NCI-H187 treated with DMSO at 0.1 percent for 48 hours (cell line): ENCODE measurements at regions not wholly inside any gene's neighbourhood (a gene's known extent, or its start where the extent isn't known, plus 50 kb on each side); places are given as distances from the start of the nearest gene placed in this dataset.

Experiments used
- DNase-seq: peaks from one replicate; lab custom pipeline; 2025; lab: John Stamatoyannopoulos, UW

- DNase-seq: no peak
Observed at GRCh38 chr10:10365676-10366075, 652.0 kb upstream of the CELF2 start.

GRCh38 chr10:10366836-10367235 is 650.8 kb upstream of the CELF2 start:
- no peak for DNase-seq

DNA sequence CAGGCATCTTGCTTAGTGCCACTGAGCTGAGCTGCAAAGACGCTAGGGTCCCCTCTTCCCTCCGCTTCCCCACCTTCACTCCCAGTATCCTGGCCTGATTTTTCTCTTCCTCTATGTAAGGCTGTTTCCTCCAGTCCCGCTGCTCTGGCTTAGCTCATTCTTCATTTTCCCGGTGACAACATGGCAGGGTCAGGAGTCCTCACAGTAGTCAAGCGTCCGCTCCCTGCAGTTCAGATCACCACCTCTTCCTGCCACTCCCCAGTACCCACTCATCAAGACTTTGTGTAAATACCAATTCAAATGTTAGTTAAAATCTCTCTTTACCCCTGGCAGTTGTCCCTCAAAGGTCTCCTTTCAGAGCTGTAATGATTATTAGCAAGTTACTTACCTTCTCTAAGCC is 650.4 kb upstream of the CELF2 start:
- no peak for DNase-seq

GRCh38 chr10:10368951-10369576 is 648.6 kb upstream of the CELF2 start:
- no peak for DNase-seq

GRCh38 chr10:10385831-10386230 is 631.8 kb upstream of the CELF2 start:
- no peak for DNase-seq

DNA sequence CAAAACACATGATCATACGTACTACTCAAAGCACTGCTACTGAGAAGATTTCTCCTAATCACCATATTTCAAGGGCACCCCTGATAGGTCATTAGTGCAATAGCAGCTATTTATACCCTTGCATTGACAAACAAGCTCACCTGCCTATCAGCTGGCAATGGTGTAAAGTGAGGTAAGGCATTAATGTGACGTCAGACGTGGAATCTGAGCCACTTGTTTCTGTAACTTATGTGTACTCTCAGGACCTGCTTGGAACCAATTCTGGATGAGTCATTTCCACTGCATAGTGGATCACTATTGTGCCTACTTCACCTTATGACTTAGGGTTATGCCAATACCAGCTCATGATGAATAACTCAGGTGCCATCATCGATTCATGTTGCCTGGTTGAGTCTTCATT is 628.5 kb upstream of the CELF2 start:
- DNase-seq: no peak

GRCh38 chr10:10392511-10392910 is 625.2 kb upstream of the CELF2 start:
- no peak for DNase-seq

- no peak for DNase-seq
Observed at GRCh38 chr10:10394933-10395658, 622.6 kb upstream of the CELF2 start.

- no peak for DNase-seq
Observed at GRCh38 chr10:10396601-10397000, 621.1 kb upstream of the CELF2 start.

DNA sequence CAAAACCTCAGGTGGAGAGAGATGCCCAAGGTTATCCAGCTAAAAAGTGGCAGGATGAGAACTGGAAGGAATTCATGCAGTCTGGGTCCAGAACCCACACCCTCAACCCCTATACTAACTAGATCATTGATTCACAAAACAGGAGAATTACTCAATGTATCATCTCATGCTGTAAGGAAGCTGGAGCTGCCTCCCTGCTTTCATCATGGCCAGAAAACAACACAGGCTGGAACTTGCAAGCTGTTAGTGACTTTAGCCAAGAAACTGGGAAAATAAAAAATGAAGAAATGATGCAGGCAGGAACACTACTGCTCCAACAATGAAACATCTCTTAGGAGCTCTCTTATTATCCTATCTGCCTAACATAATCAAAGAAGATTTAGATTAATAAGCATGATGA is 619.8 kb upstream of the CELF2 start:
- no peak for DNase-seq

- DNase-seq: no peak
Observed at GRCh38 chr10:10403762-10404161, 613.9 kb upstream of the CELF2 start.

GRCh38 chr10:10417671-10418070 is 600.0 kb upstream of the CELF2 start:
- DNase-seq: no peak

DNA sequence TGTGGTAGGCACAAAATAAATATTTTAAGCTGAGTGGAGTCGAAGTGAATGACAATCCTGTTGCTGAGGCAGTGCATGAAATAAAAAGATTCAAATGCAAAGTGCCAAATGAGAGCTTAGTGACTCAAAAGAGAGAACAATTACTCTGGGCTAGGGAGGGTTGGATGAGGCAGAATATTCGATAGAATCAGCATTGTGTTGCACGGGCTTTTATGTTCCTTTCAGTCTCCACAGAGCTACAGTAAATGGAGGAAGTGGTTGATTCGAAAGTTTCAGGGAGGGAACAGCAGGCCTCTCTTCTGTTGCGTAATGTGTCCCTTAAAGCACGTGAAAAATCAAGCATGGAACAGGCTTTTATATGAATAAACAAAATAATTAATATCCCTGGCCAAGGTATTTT is 599.3 kb upstream of the CELF2 start:
- DNase-seq: no peak

DNA sequence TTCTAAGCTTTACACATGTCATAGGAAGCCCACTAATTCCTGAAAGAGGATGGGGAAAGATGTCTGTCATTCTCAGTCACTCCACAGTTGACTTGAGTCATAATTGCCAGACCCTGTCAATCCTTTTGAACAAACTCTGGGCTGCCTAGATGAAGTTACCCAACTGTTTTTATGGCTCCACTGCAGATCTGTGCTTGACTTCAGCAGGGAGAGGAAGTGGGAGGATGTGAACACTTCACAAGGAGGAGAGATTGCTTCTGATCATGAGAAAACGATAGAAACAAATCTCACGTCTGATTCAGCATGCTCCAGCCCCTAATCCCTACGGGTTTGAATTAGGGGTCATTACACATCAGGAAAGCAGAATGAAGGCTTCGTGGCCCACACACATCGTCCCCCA is 596.6 kb upstream of the CELF2 start:
- no peak for DNase-seq

GRCh38 chr10:10431422-10432066 is 586.1 kb upstream of the CELF2 start:
- no peak for DNase-seq

- DNase-seq: no peak
Observed at GRCh38 chr10:10432296-10433035, 585.2 kb upstream of the CELF2 start.

DNA sequence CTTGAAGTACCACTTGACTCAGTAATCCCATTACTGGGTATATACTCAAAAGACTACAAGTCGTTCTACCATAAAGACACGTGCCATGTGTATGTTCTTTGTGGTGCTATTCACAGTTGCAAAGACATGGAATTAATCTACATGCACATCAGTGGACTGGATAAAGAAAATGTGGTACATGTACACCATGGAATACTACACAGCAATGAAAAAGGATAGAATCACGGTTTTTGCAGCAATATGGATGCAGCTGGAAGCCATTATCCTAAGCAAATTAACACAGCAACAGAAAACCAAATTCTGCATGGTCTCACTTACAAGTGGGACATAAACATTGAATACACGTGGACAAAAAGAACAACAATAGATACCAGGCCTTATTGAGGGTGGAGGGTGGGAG is 583.4 kb upstream of the CELF2 start:
- DNase-seq: no peak

DNA sequence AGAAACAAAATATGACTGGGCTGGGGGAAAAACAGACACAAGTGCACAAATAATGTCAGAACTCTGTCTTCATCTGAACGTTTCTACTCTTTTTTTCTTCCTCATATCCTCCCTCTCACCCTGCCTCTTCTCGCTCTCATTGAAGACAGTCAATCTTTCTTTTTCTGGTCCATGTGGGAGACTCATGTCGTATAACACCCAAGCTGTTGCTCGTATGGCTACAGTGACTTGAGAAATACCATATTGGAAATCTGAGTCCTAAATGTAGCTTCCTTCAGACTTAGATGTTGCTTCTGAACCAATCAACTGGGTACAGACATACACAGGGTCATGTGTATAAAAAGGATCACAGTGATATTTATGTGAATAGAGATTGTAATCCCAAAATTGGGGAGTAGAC is 579.8 kb upstream of the CELF2 start:
- DNase-seq: no peak

DNA sequence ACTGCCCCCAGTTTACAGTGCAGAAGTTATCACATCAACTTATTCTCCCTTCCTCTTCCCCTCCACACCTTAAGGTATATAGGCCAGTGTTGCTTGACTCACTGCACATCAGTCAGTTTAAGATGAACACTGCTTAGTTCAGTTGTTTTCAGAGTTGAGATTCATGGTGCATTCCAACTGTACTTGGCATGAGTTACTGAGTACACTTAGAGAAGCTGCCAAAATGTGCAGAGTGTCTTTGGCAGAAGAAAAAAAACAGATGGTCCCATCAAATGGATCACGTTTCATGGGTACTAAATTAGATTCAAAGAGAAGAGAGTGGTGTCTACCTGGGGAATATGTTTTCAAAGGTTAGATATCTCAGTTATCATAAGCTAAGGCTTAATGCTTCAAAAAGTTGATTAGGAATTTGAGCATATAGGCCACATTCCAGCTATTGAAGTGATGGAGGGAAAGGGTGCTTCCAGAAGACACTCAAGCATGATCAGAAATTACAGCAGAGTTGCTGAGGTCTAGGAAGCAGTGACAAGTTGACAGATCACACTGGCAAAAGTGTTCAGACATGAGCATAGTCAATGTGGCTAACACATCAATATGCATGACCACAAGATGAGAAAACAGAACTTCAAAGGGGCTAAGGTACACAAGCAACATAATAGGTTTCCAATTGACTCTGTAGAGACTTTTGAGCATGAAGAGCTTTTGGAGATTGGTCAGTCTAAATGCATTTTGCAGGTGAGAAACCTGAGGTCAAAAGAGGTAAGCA is 579.2 kb upstream of the CELF2 start:
- DNase-seq: no peak

DNA sequence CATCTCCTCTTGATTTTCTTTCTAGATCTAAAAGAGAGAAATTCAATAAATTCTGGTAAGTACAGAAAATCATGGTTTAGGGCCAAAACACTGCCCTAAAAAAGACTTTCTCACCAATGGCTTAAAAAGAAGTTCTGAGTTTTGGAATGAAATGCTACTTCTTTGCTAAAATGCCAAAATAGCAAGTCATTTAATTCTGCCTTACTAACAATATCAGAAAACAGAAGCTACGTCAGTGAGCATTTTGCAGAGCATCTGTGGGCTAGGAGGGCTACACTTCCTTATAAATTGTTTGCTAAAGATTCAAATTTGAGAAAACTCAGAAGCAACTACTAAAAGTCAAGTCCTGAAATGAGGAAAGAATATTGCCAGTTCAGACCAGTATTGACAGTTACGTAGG is 560.8 kb upstream of the CELF2 start:
- DNase-seq: no peak

DNA sequence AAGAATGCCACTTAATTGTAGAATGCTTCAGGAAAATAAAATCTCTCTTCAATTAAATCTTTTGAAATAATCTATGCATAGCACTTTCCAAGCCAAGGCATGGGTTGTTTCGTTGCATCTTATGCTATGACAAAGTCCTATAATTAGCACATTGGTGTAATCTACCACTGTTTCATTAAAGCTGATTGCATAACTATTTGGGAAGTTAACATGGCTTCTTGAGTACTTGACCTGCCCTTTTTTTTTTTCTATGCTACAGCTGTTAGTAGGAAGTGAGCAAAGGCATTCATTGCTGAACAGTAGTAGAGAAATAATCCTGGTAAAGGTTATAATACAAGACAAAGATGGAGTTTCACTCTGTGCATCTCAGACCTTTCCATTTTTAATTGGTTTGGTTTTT is 557.2 kb upstream of the CELF2 start:
- DNase-seq: no peak
